Islet of Langerhans (tissue), 1 donor: ENCODE measurements at regions not wholly inside any gene's neighbourhood (a gene's known extent, or its start where the extent isn't known, plus 50 kb on each side); places are given as distances from the start of the nearest gene placed in this dataset.
A peak's percentile ranks its signal among the peaks of the same experiment; 100 is the strongest.

Source experiments
- FAIRE-seq: peaks from one replicate; lab custom pipeline; 2011; peaks lifted over from hg19 to GRCh38; lab: Jason Lieb, UNC

DNA sequence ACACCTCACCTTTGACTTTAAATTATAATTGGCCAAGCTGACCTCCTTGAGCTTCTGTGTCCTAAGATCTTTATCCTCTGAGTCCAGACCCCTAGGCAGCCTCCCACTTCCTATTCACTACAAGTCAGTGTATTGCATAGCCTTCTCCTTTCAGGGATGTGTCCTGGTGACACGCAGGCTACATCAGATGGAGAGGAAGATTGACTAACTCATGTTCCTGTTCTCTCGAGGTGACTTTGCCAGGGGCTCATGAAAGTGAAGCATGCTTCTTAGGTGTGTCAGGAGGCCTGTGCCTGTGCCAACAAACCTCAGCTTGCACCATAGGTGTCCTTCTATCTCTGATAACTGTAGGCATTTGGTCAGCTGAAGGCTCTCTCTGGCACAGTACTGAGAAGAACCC is 195.7 kb upstream of the HS3ST1 start:
- FAIRE-seq: no peak

DNA sequence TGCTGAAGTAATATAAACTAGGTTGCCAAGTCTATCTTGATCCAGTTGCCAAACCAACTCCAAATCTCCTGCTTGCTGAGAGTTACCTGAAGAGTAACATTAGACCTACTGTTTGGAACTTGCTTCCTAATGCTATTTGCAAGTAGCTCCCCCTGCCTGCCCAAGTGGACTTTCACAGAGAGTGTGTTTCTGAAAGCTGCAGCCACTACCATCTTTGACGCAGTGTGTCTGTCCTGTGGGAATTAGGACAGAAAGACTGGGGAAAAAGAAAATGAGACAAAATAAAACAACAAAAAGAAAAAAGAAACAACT is 195.0 kb upstream of the HS3ST1 start:
- FAIRE-seq: no peak

DNA sequence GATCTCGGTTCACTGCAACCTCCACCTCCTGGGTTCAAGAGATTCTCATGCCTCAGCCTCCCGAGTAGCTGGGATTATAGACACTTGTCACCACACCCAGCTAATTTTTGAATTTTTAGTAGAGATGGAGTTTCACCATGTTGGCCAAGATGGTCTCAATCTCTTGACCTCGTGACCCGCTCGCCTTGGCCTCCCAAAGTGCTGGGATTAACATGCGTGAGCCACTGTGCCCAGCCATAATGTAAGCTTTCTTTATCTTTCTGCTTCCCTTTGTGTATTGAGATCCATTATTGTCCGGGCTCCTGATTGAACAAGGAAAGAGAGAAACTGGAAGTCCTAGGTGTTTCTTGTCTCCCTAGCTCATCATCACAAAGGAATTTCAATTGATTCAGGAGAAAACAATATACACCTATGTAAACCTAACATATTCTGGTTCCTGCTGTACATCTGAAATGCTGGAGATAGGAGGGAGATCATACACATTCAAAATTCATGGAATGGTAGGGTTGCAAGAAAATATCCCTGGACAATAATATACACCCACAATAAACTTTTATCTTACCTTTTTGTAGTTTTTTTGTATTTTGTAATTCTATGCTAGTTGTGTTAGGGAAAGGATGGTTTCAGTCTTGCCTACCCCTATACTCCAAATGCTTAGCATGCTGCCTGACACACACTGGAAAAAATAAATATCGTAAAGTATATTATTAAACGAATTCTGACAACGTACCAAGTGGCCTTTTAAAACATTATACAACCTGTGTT is 194.4 kb upstream of the HS3ST1 start:
- peak; percentile 9 for FAIRE-seq

DNA sequence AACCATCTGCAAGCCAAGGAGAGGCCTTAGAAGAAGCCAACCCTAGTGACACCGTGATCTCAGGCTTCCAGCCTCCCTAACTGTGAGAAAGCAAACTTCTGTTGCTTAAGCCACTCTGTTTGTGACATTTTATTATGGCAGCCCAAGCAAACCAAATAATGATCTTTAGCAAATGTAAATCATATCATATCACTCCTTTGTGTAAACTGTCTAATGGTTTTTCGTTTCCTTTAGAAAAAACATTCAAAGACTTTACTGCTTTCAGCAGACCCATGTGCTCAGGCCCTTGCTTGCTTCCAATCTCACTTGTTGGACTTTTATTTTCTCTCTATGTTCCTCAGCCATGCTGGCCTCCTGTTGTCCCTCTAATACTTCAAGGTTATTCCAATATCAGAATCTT is 192.2 kb upstream of the HS3ST1 start:
- FAIRE-seq: no peak

DNA sequence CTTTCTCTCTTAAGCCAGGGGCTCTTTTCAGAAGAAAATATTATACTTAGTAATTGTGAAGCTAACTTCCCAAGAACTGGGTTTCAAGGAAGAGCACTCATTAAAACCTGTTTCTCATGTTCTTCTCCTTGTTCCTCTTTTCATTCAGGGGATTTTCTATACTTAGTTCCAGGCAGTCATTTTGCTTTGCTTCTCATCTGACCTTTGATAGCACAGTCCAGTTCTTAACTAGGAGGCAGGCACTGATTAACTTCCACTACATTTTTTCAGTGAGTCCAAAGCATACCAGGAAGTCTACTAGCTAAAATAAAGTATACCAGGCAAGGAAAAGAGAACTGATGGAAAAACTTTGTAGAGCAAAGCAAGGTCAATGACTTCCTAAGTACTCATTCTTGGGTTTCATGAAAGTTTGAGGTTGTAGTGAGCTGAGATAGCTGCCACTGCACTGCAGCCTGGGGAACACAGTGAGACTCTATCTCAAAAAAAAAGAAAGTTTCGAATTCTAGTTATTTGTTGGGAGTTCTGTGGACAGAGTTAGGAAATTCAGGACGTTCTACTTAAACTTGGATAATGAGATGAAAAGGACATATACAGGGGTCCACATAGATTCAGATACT is 190.1 kb upstream of the HS3ST1 start:
- FAIRE-seq: no peak

DNA sequence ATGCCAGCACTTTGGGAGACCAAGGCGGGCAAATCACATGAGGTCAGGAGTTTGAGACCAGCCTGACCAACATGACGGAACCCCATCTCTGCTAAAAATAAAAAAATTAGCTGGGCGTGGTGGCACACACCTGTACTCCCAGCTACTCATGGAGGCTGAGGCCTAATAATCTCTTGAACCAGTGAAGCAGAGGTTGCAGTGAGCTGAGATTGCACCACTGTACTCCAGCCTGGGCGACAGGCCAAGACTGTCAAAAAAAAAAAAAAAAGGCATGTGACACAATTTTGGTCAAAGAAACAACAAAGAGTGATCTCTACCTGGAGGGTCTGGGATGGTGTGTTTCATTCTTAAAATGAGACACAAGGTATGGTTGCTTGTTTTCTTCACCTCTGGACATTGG is 188.2 kb upstream of the HS3ST1 start:
- FAIRE-seq: no peak

DNA sequence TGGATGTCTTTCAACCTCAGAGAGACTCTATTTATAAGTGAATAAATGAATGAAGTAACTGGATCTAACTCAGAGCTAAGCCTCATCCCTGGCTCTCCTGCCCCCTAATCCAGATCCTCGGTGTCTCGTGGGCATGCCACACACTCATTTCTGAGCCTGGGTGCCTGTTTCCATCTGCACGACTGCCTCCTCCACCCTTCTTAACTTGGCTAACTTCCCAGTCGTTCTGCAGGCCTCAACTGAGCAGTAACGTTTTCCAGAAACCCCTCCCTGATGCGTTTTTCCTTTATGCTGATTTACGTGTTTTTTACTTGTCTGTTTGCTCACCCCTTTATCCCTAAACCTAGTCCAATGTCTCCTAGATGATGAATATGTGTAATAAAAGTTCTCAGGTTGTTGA is 186.9 kb upstream of the HS3ST1 start:
- FAIRE-seq: no peak

DNA sequence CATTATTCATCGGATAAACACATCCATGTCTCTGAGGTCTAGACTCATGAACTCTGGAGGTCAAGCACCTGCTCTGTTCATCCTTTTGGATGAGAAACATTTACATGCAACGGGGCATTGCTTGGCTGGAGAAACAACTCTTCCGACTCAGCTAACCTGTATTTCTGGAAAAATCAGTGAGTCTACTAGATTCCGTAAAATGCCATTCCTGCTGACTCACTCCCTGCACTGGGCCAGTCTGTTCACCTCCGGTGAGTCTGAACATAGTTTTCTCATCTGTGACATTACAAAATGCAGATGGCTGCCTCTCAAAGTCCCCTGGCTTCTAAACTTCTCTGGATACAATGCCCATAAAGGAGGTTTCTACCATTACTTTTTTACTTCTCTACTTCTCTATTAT is 185.7 kb upstream of the HS3ST1 start:
- FAIRE-seq: no peak

DNA sequence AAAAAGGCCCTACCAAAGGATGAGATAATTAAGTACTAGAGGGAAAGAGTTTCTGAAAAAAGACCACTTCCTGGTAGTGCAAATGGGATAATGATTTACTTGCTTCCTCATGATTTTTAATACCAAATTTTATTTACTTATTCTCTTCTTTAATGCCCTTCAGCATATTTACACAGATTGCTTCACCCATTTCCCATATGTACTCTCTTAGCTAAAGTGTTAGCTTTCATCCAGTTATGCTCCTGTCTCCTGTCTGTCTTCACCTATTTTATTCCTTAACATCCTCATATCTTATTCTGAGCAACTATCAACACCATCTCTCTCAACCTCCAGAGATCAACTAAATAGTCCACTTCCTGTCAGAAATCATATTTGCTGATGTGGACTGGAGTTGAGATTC is 183.2 kb upstream of the HS3ST1 start:
- FAIRE-seq: no peak

DNA sequence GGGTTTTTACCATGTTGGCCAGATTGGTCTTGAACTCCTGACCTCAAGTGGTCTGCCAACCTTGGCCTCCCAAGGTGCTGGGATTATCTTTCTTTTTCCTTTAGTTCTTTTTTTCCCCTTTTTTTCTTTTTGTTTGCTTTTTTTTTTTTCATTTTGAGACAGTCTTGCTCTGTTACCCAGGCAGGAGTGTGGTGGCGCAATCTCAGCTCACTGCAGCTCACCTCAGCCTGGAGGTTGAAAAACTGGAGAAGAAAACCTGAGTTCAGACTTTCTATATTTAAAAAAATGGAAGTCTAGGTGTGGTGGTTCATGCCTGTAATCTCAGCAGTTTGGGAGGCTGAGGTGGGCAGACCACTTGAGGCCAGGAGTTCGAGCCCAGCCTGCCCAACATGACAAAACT is 181.1 kb upstream of the HS3ST1 start:
- FAIRE-seq: no peak

DNA sequence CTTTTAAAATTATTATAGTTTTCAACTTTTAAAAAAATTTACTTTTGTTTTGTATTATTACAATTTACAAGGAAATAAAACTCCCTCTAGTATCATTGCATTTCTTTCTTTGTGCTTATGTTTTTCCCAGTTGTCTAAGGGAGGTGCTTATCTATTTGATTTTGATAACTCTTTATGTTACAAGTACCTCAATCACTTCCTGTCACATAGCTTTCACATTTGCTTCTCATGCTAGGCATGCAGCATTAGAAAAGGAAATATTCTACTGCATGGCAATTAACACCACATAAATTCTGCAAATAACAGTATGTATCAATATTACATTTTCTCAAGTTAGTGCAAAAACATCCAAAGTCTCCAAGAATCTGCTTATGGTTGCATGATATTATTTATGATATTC is 180.3 kb upstream of the HS3ST1 start:
- FAIRE-seq: no peak

DNA sequence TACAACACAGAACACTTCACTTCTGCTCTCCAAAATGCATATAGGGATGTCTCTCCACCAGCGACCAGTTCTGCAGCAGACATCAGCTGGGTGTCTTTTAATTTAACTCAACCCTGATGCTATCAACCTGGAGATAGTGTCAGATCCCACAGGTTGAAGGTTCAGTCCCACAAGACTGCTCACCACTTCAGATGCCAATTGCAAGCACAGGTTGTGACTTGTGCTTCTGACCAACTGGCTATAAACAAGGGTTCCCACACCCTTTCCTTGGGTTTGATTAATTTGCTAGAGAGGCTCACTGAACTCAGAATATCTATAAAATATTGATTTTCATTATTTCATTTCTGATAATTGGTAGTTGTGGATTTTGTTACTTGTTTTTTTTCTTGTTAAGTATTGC is 177.4 kb upstream of the HS3ST1 start:
- FAIRE-seq: no peak

DNA sequence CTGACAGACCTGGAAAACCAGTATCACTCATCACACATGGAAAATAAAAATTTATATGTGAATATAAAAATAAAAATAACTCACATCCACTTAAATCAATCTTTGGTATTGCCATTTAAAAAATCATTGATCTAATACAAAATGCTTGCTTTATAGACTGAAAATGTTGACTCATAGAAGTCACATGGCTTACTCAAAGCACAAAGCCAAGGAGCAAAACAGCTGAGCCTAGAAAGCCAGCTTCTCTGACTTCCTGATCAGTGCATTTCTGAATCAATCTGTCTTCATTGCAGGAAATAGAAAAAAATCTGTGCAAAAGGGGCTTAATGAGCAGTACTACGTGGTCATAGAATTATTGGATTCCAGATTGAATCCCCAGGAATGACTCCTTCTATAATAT is 176.9 kb upstream of the HS3ST1 start:
- peak; percentile 90 for FAIRE-seq

DNA sequence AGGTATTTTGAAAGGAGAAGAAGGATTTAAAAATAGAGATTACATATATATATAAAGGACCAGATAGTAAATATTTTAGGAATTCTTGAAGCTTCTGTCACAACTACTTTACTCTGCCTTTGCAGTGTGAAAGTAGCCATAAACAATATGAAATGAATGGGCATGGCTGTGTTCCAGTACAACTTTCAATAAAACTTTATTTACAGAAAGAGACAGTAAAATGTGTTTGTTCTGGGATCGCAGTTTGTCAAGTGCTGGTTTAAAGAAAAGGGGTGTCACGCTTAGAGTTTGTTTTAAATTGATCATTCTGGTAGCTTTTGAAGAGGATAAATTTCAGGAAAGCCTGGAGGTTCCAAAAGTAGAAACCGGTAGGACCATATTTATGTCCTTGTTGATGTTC is 176.1 kb upstream of the HS3ST1 start:
- no peak for FAIRE-seq

DNA sequence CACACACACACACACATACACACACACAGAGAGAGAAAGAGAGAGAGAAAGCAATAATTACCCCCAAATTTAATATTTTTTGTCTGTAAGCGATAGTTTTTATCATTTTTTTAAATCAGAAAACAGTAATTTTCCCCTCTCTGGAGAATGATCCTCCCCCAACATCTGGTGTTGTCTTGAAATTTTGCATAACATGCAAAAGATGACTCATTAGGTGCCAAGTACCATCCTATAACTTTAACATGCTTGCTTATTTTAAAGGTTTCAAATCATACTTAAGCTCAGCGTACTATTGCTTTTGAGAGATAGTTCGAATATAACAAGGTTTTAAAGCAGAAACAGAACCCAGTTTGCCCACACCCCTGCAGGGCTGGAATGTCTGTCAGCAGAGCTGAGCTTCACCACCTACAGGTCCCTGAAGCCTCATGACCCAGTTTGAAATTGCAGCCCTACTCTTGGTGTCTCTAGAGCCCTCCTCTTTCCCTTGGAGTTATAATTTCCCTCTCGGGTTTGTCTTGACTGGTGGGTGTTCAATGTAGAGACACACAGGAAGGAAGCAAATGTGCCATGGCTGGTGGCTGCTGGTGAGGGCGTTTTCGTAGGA is 175.0 kb upstream of the HS3ST1 start:
- no peak for FAIRE-seq

DNA sequence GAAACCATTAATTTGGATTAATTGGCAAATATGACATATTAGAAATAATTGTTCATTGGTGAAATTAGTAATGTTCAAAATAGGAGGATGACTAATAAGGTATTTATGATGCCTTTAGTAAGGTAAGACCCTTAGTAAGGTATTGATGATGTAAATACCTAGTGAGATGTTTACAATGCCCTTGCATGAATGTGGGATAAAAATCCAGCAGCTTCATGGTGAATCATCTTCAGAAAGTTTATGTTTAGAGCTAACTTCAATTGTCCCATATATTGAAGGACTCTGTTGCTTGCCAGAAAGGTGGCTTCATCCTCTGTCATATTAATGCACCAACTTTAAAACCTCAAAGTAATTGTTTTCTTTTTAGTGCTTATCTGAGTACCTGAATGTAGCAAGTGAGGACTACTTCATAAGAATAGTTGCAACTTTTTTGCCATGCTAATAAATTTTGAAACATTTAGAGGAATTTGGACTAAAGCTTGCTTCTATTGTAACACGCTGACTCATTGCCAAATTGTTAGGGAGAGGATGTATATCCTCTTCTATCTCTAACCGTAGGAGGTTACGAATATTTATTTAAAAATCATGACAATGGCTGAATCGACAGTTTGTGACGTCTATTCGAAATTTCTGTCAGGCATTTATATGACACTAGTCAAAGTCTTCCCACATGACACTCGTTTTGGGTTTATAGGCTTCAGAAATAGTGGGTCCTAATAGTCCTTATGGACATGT is 174.1 kb upstream of the HS3ST1 start:
- FAIRE-seq: no peak

DNA sequence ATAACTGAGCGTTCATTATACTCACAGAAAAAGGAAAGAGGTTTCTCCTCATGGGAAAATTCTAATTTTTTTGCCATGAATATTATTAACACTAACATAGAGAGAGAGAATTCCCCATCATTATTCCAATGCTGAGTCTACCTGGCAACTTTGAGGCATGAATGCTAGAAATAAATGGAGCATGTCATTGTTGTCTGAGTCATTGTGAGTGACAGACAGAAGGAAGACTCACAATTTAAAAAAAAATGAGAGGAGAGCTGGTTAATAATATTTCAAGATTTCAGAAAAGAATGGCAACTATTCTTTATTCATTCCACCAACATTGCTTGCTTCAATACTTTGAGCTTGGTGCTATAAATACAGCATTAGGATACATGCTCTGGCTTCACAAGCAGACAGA is 170.4 kb upstream of the HS3ST1 start:
- no peak for FAIRE-seq

DNA sequence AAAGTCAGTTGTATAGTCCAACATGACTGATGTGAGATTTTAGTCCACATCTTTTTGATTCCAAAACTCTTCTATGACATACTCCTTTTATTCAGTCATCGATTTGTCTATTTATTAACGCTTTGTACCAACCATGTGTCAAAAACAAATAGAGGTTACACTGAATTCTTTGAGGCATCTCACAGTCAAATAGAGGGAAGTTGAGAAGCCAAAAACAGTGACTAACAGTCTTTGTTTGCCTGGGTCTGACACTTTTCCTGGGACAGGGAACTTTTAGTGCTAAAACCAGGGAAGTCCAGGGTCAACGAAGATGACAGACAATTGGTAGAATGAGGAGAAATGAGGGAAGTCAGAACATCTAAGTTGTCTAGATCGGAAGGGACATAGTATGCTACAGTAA is 169.9 kb upstream of the HS3ST1 start:
- FAIRE-seq: no peak

DNA sequence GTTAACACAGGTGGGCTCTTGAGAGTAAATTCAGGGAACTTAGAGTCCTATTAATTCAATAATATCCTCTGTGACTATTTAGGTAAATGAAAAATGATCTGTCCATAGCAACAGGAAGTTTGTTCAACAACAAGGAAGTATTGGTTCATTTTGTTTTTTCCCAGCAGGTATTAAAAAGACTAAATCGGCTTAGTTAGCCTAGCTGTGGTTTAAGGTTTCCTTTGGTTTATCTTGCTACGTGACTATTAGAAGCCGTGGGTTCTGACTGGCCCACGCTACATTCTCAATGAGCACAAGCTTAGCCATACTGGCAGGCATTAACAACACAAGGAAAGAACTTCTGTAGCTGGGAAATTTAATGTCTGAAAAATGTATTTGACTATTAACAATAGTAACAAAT is 168.8 kb upstream of the HS3ST1 start:
- peak; percentile 61 for FAIRE-seq

DNA sequence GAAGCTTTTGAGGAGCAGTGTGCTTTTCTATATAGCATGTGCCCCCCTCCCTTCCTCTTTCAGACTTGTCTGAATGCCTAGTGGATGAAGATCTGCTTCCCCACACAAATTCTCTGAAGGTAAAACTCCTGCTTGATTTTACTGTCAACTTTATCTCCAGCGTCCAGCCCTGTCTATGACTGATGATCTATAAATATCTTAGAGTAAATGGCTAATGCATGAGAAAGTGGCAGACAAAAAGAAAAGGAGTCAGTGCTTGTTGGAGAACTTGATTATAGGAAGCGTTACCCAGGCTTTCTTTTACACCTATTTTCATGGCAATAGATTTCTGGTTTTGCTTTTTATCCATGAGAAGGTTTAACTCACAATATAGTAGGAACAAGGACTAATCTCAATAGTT is 168.3 kb upstream of the HS3ST1 start:
- no peak for FAIRE-seq

DNA sequence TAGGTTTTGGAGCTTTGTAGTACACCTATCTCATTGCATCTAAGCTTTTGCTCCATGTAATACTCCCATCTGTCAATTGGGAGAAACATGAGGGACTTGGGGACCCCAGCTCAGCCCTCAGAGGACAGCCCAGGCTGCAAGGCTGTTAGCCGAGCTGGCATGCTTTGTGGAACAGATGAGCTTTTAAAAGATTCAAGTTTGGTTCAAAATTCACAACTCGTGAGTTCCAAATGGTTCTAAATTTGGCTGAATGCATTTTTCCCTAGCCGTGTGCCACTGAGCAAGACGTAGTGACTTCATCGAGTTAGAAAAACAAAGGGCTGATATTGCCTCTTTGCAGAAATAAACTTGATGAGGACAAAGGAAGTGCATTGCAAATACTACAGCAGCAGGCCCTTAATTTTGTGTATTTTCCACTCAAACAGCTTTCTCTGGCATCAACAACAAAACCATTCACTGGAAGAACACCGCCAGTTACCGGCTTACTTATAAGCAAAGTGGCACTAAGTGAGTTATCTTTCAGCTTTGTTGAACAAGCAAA is 165.0 kb upstream of the HS3ST1 start:
- peak; percentile 87 for FAIRE-seq

DNA sequence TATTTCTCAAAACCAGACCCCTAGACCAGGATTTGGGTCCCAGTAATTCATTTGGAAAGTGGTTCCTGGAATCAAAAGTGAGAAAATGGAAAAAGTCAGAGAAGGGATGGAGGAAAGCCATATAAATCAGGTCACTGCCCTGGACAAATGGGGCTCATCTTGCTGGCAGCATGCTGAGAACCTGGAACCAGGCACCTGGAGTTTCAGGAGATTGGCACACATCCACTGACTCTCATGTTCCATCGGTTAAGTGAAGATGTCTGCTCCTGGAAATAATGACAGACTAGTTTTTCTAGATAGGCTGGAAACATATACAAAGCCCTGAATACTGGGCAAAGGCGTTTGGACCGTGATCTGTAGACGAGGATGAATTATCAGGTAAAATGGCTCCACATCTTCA is 163.6 kb upstream of the HS3ST1 start:
- FAIRE-seq: no peak

DNA sequence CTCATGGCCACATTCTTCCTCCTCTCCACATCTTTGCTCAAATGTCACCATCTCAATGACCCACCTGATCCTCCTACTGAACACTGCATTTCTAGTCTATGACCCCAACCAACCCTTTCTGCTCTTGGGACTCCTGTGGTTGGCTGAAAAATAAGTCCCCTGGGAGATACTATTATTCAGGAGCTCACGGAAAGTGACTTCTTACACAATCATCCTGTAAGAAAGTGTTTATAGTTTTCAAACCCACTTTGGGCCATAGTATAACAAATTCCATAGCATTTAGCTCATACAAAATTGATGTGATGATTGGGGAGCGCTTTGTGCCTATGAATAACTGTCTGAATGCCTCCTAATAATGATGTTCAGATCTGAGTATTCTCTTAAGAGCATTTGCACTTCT is 161.4 kb upstream of the HS3ST1 start:
- FAIRE-seq: no peak
